Cardiac muscle cell (in vitro differentiated cells and primary cell): ENCODE measurements at regions not wholly inside any gene's neighbourhood (a gene's known extent, or its start where the extent isn't known, plus 50 kb on each side); places are given as distances from the start of the nearest gene placed in this dataset.

ENCODE experiments used
- DNase-seq, 2 donors: peaks; one replicate each; pipeline versions ENCODE4 v3.0.0 to v3.0.0-alpha.2; 2010 to 2017; ENCODE audit warnings: low read depth in 1 of 2, low spot score in 1 of 2
- H3K27ac ChIP-seq: fragments of 200-600 bp; sonication (generic); 2 replicates; pipeline ENCODE4 v1.5.1; 2016
- H3K27me3 ChIP-seq: fragments of 200-600 bp; sonication (generic); 2 replicates; pipeline ENCODE4 v1.6.0; 2016; ENCODE audit warnings: control low read depth
- H3K36me3 ChIP-seq: fragments of 200-600 bp; sonication (generic); 2 replicates; pipeline ENCODE4 v1.5.1; 2016; ENCODE audit warnings: control low read depth
- H3K4me1 ChIP-seq: fragments of 200-600 bp; sonication (generic); 2 replicates; pipeline ENCODE4 v1.8.1; 2017; ENCODE audit warnings: low read depth, mild to moderate bottlenecking, mixed run types
- H3K4me3 ChIP-seq: fragments of 200-600 bp; sonication (generic); 2 replicates; pipeline ENCODE4 v1.5.1; 2016; ENCODE audit warnings: mild to moderate bottlenecking
- H3K9me3 ChIP-seq: fragments of 200-600 bp; sonication (generic); 2 replicates; pipeline ENCODE4 v1.5.1; 2017; ENCODE audit warnings: low read depth, mild to moderate bottlenecking, control low read depth
- CTCF ChIP-seq: IDR thresholded peaks from 2 replicates; pipeline ENCODE4 v1.5.1; 2012; ENCODE audit warnings: low read depth, mild to moderate bottlenecking, low read length

DNA sequence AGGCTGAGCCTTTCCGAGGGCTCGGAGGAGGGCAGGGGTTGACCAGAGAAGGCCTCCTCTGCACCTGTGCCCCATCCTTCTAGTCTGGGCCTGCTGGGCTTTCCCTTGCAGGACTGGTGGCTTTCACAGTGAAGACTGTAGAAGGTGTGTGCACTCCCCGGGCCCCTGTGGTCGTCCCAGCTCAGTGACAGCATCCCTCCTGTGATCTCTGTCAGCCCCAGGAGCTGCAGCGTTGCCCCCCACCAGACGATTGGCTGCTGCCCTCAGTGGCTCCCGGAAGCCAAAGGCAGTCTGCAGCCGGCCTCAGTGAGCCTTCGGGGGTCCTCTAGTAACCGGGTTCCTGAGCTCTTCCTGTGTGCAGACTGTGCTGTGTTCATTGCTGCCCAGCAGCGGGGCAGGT, 69.4 kb upstream of the EN2 start:
- no peak for TF ChIP-seq CTCF
- Histone ChIP-seq H3K27me3 (peaks cover 97% of the 10 kb centered on the region), H3K4me3 (no peak overlapping the region)

GRCh38 chr7:155391414-155391813, 66.5 kb upstream of the EN2 start:
- no peak for TF ChIP-seq CTCF
- H3K27me3 ChIP-seq = peaks cover 88% of the 10 kb centered on the region

More for the DNA sequence above, 69.4 kb upstream of the EN2 start:
- Histone ChIP-seq H3K9me3 (no peaks in the 10 kb centered on the region), H3K4me1 (no peaks in the 10 kb centered on the region), H3K27ac (no peak overlapping the region), H3K36me3 (no peaks in the 10 kb centered on the region)
- no peak for DNase-seq

GRCh38 chr7:155392726-155393570, 65.0 kb upstream of the EN2 start:
- H3K27me3 ChIP-seq = peaks cover 79% of the 10 kb centered on the region

More at GRCh38 chr7:155391414-155391813, 66.5 kb upstream of the EN2 start:
- Histone ChIP-seq H3K4me1 (no peaks in the 10 kb centered on the region), H3K4me3 (no peak overlapping the region), H3K27ac (no peak overlapping the region), H3K9me3 (no peaks in the 10 kb centered on the region), H3K36me3 (no peaks in the 10 kb centered on the region)
- no peak for DNase-seq

DNA sequence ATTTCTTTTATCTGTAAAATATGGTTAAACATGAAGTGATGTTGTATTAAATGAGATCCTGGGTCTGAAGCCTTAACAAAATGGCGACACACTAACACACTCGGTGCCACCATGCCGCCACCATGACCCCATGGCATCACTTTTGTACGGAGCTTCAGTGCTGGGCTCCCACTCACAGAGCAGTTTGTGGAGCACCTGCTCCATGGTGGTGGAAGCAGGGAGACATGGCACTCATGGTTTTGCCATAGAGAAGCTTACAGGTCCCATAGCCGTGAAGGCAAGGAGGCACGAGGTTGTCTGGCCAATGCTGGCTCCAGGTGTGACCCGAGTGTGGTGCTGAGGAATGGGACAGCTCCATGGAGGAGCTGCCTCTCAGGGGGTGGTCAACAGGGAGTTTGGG, 63.5 kb upstream of the EN2 start:
- no peak for DNase-seq
- Histone ChIP-seq H3K27me3 (peaks cover 64% of the 10 kb centered on the region), H3K4me1 (no peaks in the 10 kb centered on the region), H3K27ac (no peak overlapping the region), H3K9me3 (no peaks in the 10 kb centered on the region), H3K36me3 (no peaks in the 10 kb centered on the region), H3K4me3 (no peak overlapping the region)
- TF ChIP-seq CTCF = no peak

More at GRCh38 chr7:155392726-155393570, 65.0 kb upstream of the EN2 start:
- Histone ChIP-seq H3K27ac (no peak overlapping the region), H3K4me1 (no peaks in the 10 kb centered on the region), H3K4me3 (no peak overlapping the region), H3K9me3 (no peaks in the 10 kb centered on the region), H3K36me3 (no peaks in the 10 kb centered on the region)
- DNase-seq = no peak
- no peak for TF ChIP-seq CTCF

DNA sequence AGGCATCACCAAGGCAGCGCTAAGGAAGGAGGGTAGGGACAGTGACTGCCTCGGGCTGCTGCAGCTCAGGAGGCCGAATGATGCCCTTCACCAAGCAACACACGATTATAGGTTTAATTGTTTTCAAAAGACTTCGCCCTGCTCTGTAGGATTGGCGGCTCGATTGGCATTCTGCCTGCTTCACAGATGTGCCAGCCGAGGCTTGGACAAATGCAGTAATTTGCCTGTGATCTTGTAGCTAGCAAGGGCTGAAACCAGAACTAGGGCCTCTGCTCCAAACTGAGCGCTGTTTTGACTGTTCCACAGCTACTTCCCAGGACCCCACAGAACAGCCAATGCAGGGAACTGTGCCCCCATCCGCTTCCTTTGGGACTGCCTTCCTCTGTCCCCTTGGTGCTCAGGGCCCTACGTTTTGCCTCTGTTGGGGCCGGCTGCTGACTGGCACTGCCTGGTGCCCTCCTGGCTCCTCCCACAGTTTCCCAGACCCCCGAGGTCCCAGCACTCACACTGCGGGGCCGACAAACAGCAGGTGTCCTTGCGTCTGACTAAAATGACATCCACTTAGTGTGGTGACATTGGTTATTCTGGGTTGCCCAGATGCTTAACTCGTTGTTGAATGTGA, 62.6 kb upstream of the EN2 start:
- DNase-seq = no peak
- no peaks in the 10 kb centered on the region for H3K36me3 ChIP-seq
- no peak overlapping the region for H3K4me3 ChIP-seq
- no peaks in the 10 kb centered on the region for H3K9me3 ChIP-seq
- H3K4me1 ChIP-seq = no peaks in the 10 kb centered on the region
- TF ChIP-seq CTCF = no peak
- H3K27me3 ChIP-seq = peaks cover 63% of the 10 kb centered on the region
- H3K27ac ChIP-seq = no peak overlapping the region
